ENCODE measurements at regions not wholly inside any gene's neighbourhood (a gene's known extent, or its start where the extent isn't known, plus 50 kb on each side); places are given as distances from the start of the nearest gene placed in this dataset.

- no peaks in the 10 kb centered on the region for H3K27me3 Mint-ChIP-seq (ENCODE audit: low read depth)
- no peak for DNase-seq (ENCODE audit: low read depth, low spot score)
- H3K4me3 Mint-ChIP-seq: no peak overlapping the region
- TF ChIP-seq CTCF (conservative IDR thresholded peaks at IDR 0.05): no peak
- H3K36me3 Mint-ChIP-seq (ENCODE audit: low read depth): no peaks in the 10 kb centered on the region
- no peaks in the 10 kb centered on the region for H3K9me3 Mint-ChIP-seq
- peaks cover 5% of the 10 kb centered on the region for H3K4me1 Mint-ChIP-seq
- no peak overlapping the region for H3K27ac Mint-ChIP-seq (ENCODE audit: unreplicated experiment)
These were observed 209.9 kb upstream of the CTNNB1 start for GRCh38 chr3:40989141-40990061.

GRCh38 chr3:40990062-40990456, 209.2 kb upstream of the CTNNB1 start:
- H3K27ac Mint-ChIP-seq (ENCODE audit: unreplicated experiment): no peak overlapping the region
- H3K36me3 Mint-ChIP-seq (ENCODE audit: low read depth): no peaks in the 10 kb centered on the region
- DNase-seq (ENCODE audit: low read depth, low spot score): no peak

GRCh38 chr3:40992023-40992422, 207.3 kb upstream of the CTNNB1 start:
- peaks cover 16% of the 10 kb centered on the region for H3K4me1 Mint-ChIP-seq
- no peak for TF ChIP-seq CTCF (conservative IDR thresholded peaks at IDR 0.05)
- no peak overlapping the region for H3K4me3 Mint-ChIP-seq
- no peaks in the 10 kb centered on the region for H3K9me3 Mint-ChIP-seq
- H3K36me3 Mint-ChIP-seq (ENCODE audit: low read depth): no peaks in the 10 kb centered on the region
- H3K27ac Mint-ChIP-seq (ENCODE audit: unreplicated experiment): no peak overlapping the region
- no peaks in the 10 kb centered on the region for H3K27me3 Mint-ChIP-seq (ENCODE audit: low read depth)
- DNase-seq (ENCODE audit: low read depth, low spot score): no peak

More at GRCh38 chr3:40990062-40990456, 209.2 kb upstream of the CTNNB1 start:
- Mint-ChIP-seq H3K9me3 (no peaks in the 10 kb centered on the region), H3K4me3 (no peak overlapping the region), H3K27me3 (ENCODE audit: low read depth) (no peaks in the 10 kb centered on the region), H3K4me1 (peaks cover 5% of the 10 kb centered on the region)
- TF ChIP-seq CTCF (conservative IDR thresholded peaks at IDR 0.05): no peak

GRCh38 chr3:40994611-40995010, 204.7 kb upstream of the CTNNB1 start:
- Mint-ChIP-seq H3K4me1 (peaks cover 27% of the 10 kb centered on the region), H3K27ac (ENCODE audit: unreplicated experiment) (no peak overlapping the region), H3K9me3 (no peaks in the 10 kb centered on the region), H3K27me3 (ENCODE audit: low read depth) (no peaks in the 10 kb centered on the region), H3K4me3 (no peak overlapping the region), H3K36me3 (ENCODE audit: low read depth) (no peaks in the 10 kb centered on the region)
- TF ChIP-seq CTCF (conservative IDR thresholded peaks at IDR 0.05): no peak
- no peak for DNase-seq (ENCODE audit: low read depth, low spot score)

GRCh38 chr3:40995271-40995670, 204.0 kb upstream of the CTNNB1 start:
- H3K4me3 Mint-ChIP-seq: no peak overlapping the region
- H3K36me3 Mint-ChIP-seq (ENCODE audit: low read depth): no peaks in the 10 kb centered on the region
- no peaks in the 10 kb centered on the region for H3K27me3 Mint-ChIP-seq (ENCODE audit: low read depth)
- H3K9me3 Mint-ChIP-seq: no peaks in the 10 kb centered on the region
- H3K4me1 Mint-ChIP-seq: peaks cover 22% of the 10 kb centered on the region
- no peak for TF ChIP-seq CTCF (conservative IDR thresholded peaks at IDR 0.05)
- H3K27ac Mint-ChIP-seq (ENCODE audit: unreplicated experiment): no peak overlapping the region
- DNase-seq (ENCODE audit: low read depth, low spot score): no peak

Measured in neural crest cell (in vitro differentiated cells).